DND-41 (cell line): ENCODE measurements at regions not wholly inside any gene's neighbourhood (a gene's known extent, or its start where the extent isn't known, plus 50 kb on each side); places are given as distances from the start of the nearest gene placed in this dataset.
"Not testable (repeated sequence)": the region's sequence is repeated elsewhere in the genome, so short reads cannot be mapped to it uniquely, and the experiment has no call there.

Experiments
- EZH2 ChIP-seq: IDR thresholded peaks from 3 replicates; pipeline ENCODE4 v1.6.1; 2012; ENCODE audit warnings: borderline replicate concordance, low read depth, mild to moderate bottlenecking, moderate library complexity, low read length, inconsistent platforms; ENCODE audit not compliant: severe bottlenecking
- TF ChIP-seq, protein P1 (sequence below): IDR thresholded peaks from 2 replicates; pipeline ENCODE4 v1.5.1; 2012; ENCODE audit warnings: borderline replicate concordance, low read length, moderate library complexity, mild to moderate bottlenecking; ENCODE audit not compliant: poor library complexity, severe bottlenecking; ENCODE audit errors: extremely low read depth

DNA sequence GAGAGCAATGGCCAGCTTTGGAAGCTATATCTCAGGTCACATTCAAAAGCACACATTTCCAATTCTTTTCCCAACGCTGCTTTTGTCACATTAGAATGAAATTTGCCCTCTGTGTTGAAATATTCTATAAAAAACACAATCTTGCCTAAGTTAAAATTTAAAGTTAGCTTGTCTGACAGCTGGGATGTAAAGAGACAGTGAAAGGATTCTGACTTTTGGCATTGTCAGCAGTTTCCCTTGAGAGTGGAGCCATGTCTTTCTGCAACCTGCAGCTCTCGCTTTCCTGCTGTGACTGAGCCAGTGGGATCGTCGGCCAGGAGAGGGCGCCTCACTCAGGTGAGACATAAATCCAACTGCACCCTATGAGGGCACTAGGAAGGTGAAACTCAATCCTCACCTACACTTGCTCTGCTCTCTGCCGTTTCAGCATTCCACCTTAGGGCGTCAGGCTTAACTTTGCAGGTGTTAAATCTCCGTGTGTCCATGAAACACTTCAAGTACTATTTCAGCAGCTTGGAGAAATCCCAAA is 537.9 kb downstream of the TUBA3C start:
- TF ChIP-seq, protein P1, sequence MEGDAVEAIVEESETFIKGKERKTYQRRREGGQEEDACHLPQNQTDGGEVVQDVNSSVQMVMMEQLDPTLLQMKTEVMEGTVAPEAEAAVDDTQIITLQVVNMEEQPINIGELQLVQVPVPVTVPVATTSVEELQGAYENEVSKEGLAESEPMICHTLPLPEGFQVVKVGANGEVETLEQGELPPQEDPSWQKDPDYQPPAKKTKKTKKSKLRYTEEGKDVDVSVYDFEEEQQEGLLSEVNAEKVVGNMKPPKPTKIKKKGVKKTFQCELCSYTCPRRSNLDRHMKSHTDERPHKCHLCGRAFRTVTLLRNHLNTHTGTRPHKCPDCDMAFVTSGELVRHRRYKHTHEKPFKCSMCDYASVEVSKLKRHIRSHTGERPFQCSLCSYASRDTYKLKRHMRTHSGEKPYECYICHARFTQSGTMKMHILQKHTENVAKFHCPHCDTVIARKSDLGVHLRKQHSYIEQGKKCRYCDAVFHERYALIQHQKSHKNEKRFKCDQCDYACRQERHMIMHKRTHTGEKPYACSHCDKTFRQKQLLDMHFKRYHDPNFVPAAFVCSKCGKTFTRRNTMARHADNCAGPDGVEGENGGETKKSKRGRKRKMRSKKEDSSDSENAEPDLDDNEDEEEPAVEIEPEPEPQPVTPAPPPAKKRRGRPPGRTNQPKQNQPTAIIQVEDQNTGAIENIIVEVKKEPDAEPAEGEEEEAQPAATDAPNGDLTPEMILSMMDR: peak; percentile 23
- not testable (repeated sequence) for TF ChIP-seq EZH2
